GM10266 (cell line): ENCODE measurements at regions not wholly inside any gene's neighbourhood (a gene's known extent, or its start where the extent isn't known, plus 50 kb on each side); places are given as distances from the start of the nearest gene placed in this dataset.

Source experiments
- DNase-seq: peaks from one replicate; pipeline ENCODE4 v3.0.0; 2012; ENCODE audit errors: extremely low spot score
- TF ChIP-seq, protein P1 (sequence below): IDR thresholded peaks from 2 replicates; pipeline ENCODE4 v1.5.1; 2012; ENCODE audit warnings: mild to moderate bottlenecking, low read depth; ENCODE audit not compliant: control insufficient read depth, insufficient read depth; ENCODE audit errors: missing control alignments

DNA sequence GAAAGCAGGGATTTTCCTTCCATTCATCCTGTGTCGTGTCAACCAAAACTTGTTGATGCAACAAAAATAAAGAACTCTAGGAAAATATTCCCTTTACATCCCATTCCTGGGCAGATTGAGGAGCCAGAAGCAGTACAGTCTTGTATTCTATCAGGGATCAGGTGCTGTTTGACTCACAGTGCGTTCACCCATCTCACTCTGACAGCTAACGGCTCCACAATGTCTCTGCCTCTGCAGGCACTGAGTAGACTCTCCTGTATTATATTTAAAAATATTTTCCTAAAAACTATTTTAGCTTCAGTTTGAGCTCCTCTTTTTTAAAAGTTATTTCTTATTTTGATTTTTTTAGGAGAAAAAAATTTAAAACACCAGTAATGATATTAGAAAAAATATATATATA is 600.6 kb upstream of the SALL3 start:
- TF ChIP-seq, protein P1, sequence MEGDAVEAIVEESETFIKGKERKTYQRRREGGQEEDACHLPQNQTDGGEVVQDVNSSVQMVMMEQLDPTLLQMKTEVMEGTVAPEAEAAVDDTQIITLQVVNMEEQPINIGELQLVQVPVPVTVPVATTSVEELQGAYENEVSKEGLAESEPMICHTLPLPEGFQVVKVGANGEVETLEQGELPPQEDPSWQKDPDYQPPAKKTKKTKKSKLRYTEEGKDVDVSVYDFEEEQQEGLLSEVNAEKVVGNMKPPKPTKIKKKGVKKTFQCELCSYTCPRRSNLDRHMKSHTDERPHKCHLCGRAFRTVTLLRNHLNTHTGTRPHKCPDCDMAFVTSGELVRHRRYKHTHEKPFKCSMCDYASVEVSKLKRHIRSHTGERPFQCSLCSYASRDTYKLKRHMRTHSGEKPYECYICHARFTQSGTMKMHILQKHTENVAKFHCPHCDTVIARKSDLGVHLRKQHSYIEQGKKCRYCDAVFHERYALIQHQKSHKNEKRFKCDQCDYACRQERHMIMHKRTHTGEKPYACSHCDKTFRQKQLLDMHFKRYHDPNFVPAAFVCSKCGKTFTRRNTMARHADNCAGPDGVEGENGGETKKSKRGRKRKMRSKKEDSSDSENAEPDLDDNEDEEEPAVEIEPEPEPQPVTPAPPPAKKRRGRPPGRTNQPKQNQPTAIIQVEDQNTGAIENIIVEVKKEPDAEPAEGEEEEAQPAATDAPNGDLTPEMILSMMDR: no peak
- DNase-seq: no peak

DNA sequence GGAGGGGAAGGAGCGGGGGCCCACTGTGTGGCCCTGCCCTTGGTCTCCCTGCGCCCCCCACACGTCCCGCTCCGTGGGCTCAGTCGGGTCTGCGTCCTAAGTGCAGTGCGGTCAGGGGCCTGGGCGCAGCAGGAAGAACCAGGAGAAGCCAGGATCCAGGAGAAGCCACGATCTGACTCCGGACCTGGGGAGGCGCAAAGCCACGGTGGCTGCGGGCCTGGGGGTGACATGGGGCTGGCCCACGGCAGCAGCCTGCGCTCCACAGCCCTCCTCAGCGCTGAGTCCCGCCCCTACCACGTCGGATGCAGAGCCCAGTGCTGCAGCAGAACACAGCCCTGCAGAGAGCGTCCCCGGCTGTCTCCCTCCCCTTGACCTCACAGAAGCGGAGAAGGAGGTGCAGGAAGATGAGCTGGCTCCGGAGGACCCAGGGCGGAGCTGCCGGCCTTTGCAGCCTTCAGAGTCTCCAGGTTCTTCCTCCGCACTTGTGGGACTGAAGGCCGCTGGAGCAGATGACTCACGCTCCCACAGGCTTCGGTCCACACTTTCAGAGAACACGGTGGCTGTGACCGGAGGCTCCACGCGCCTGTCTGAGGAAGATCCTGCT is 589.2 kb upstream of the SALL3 start:
- no peak for DNase-seq
- TF ChIP-seq, protein P1: no peak

DNA sequence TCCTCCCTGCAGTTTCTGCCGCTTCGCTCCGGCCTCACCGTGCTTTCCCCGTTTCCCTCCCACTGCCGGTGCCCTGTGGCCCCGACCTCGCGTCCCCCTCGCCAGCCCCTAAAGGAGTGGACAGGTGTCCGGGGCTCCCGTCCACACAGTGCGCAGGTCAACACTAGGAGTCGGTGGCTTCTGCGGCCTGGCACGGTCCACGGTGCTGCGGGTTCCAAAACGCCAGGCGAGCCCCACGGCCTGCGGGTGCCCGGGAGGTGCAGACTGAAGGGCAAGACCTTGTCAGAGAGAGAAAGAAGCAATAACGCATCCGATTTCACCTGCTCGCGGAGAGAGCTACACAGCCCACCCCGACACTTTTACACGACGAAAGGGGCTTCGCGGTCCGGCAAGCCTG is 588.7 kb upstream of the SALL3 start:
- DNase-seq: no peak
- TF ChIP-seq, protein P1: no peak

DNA sequence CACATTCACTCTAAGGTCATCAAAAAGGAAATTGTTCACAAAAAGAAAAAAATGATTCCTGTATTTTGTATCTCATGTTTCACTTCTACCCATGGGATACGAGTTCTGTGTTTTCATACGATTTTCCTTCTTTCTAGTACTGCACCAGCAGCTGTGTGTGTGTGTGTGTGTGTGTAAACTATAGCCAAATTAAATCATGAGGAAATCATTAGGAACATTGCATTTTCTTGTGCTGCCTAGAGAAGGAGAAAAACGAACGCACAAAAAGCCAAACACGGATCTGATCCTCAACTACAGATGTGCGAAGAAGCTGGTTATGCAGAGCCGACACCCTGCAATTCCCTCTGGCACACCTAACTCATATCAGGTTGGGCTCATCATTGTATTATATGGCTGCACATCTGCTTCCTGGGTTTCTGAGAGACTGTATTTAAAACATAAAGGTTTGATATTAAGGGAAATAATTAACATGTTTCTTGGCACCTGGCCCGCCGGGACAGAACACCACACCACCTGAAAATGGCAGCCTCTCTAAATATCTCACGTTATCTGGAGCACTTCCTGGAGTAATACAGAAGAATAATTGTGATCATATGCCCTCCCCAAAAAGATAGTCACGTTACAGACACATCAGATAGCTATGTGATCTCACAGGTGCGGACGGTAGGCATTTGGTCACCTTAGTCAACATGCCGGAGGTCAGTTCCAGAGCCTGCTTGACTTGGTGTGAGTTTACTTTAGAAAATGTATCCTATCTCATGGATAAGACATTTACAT is 586.3 kb upstream of the SALL3 start:
- DNase-seq: no peak
- TF ChIP-seq, protein P1: no peak

DNA sequence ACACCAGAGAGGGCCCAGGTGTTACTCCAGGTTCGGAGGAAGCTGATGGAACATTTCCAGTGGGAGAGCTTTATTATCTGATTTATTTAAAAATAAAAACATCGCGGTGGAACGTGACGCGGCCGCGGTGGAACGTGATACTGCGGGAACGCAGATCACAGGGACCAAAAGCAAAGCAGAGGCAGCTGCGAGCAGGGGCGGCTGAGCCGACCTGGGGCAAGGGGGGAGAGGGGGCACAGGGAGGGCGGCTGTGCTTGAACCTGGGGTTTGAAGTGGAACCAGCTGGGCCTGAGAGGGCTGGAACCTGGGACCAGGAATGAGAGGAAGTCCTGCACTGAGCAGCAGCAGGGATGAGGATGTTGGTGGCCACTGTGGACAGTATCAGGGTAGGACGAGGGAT is 583.5 kb upstream of the SALL3 start:
- TF ChIP-seq, protein P1: no peak
- no peak for DNase-seq

DNA sequence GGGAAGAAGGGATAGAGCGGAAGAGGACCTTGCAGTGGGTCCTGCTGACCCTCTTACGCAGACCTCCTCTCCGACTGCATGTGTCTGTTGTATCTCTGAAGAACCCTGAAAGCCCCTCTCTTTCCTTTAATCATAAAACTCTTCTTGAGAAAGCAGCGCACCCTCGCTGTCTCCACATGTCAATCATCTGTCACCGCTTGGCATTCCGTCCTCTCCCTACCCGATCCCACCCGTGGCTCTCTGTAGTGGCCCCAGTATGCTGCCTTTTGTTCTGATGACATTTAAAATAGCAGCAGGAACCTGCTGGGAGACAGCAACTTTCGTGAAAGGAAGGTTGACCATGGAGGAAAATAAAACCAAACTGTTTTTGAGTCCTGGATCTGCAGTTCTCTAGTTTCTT is 582.9 kb upstream of the SALL3 start:
- DNase-seq: no peak
- TF ChIP-seq, protein P1: no peak

DNA sequence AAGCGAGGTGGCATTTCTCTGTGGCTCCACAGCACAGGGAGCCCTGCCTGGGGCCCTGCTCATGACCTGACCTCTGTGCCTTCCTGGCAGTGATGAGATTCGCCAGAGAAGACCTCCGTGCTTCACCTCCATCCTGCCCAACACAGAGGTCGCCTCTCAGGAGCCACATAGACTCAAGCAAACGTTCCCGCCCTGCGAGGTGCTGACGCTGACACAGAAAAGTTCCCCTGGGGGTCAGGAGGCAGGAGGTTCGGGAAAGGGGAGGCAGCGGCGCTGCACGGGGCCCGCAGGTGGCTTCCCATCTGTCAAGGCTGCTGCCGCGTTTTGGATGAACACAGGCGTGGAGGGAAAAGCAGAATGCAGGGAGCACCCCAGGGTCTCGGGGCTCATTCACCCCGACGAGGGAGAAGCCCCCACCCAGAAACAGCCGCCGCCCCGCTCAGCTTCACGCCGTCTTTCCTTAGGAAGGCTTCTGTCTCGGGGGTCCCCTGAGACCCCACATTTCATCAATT is 579.6 kb upstream of the SALL3 start:
- TF ChIP-seq, protein P1: no peak
- DNase-seq: no peak
